HepG2 (cell line): ENCODE measurements at regions not wholly inside any gene's neighbourhood (a gene's known extent, or its start where the extent isn't known, plus 50 kb on each side); places are given as distances from the start of the nearest gene placed in this dataset.
"Not testable (repeated sequence)": the region's sequence is repeated elsewhere in the genome, so short reads cannot be mapped to it uniquely, and the experiment has no call there.

Experiments
- CEBPB ChIP-seq: IDR thresholded peaks from 2 replicates; pipeline ENCODE4 v1.6.1; 2011; ENCODE audit warnings: low read depth, low read length, improper control_type of control experiment, borderline replicate concordance
- NCOA2 ChIP-seq: sonication (generic); formaldehyde crosslinking; IDR thresholded peaks from 2 replicates; pipeline ENCODE4 v1.8.0; 2022; ENCODE audit warnings: inconsistent platforms
- POLR2AphosphoS5 ChIP-seq: IDR thresholded peaks from 2 replicates; pipeline ENCODE4 v1.6.1; 2012; ENCODE audit warnings: low read depth, low read length
- RXRA ChIP-seq: sonication (generic); formaldehyde crosslinking; IDR thresholded peaks from 2 replicates; pipeline ENCODE4 v1.5.1; 2020; ENCODE audit warnings: missing genetic modification reagents
- SNRNP70 ChIP-seq: fragments of 200-400 bp; formaldehyde crosslinking; IDR thresholded peaks from 2 replicates; pipeline ENCODE4 v1.6.1; 2017; ENCODE audit warnings: mild to moderate bottlenecking, low read depth, low read length, moderate library complexity
- ZBTB3 ChIP-seq: sonication (generic); formaldehyde crosslinking; IDR thresholded peaks from 2 replicates; pipeline ENCODE4 v1.4.0; 2020; ENCODE audit warnings: low read depth, mild to moderate bottlenecking, moderate library complexity, missing genetic modification reagents, borderline replicate concordance
- ZNF282 ChIP-seq: fragments of 450-650 bp; IDR thresholded peaks from 2 replicates; pipeline ENCODE4 v1.6.1; 2018; ENCODE audit not compliant: partially characterized antibody
- TF ChIP-seq, protein P1 (sequence below): sonication (generic); formaldehyde crosslinking; IDR thresholded peaks from 2 replicates; pipeline ENCODE4 v1.4.0; 2020; ENCODE audit warnings: missing genetic modification reagents
- TF ChIP-seq, protein P2 (sequence below): fragments of 450-650 bp; IDR thresholded peaks from 2 replicates; pipeline ENCODE4 v1.6.1; 2017; ENCODE audit warnings: mild to moderate bottlenecking
- TF ChIP-seq, protein P3 (sequence below): sonication (generic); formaldehyde crosslinking; IDR thresholded peaks from 2 replicates; pipeline ENCODE4 v1.5.0; 2020; ENCODE audit warnings: mild to moderate bottlenecking, missing genetic modification reagents, moderate library complexity

DNA sequence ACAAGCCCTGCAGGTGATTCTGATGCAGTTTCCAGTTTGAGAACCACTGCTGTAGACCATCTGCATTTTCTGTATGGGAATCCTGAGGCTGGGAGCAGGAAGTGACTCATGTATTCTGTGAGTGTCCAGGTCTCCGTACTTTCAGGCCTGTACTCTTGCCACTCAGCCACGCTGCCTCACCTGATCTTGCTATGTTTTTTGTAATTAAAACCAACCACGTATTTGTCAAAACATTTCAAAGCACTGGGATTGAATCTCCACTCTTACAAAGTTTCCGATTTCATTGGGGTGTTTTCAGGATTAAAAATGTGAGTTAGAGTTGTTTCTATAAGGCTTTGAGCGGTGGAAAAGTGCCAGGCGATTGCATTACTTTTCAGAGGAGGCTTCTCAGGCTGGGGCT, 2907.5 kb downstream of the RPIA start:
- not testable (repeated sequence) for TF ChIP-seq NCOA2 (CRISPR knock-in tag); ZBTB3 (CRISPR knock-in tag); CEBPB; POLR2AphosphoS5; RXRA (CRISPR knock-in tag); SNRNP70; ZNF282
- TF ChIP-seq, protein P1, sequence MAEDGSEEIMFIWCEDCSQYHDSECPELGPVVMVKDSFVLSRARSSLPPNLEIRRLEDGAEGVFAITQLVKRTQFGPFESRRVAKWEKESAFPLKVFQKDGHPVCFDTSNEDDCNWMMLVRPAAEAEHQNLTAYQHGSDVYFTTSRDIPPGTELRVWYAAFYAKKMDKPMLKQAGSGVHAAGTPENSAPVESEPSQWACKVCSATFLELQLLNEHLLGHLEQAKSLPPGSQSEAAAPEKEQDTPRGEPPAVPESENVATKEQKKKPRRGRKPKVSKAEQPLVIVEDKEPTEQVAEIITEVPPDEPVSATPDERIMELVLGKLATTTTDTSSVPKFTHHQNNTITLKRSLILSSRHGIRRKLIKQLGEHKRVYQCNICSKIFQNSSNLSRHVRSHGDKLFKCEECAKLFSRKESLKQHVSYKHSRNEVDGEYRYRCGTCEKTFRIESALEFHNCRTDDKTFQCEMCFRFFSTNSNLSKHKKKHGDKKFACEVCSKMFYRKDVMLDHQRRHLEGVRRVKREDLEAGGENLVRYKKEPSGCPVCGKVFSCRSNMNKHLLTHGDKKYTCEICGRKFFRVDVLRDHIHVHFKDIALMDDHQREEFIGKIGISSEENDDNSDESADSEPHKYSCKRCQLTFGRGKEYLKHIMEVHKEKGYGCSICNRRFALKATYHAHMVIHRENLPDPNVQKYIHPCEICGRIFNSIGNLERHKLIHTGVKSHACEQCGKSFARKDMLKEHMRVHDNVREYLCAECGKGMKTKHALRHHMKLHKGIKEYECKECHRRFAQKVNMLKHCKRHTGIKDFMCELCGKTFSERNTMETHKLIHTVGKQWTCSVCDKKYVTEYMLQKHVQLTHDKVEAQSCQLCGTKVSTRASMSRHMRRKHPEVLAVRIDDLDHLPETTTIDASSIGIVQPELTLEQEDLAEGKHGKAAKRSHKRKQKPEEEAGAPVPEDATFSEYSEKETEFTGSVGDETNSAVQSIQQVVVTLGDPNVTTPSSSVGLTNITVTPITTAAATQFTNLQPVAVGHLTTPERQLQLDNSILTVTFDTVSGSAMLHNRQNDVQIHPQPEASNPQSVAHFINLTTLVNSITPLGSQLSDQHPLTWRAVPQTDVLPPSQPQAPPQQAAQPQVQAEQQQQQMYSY (CRISPR knock-in tag): not testable (repeated sequence)
- TF ChIP-seq, protein P2, sequence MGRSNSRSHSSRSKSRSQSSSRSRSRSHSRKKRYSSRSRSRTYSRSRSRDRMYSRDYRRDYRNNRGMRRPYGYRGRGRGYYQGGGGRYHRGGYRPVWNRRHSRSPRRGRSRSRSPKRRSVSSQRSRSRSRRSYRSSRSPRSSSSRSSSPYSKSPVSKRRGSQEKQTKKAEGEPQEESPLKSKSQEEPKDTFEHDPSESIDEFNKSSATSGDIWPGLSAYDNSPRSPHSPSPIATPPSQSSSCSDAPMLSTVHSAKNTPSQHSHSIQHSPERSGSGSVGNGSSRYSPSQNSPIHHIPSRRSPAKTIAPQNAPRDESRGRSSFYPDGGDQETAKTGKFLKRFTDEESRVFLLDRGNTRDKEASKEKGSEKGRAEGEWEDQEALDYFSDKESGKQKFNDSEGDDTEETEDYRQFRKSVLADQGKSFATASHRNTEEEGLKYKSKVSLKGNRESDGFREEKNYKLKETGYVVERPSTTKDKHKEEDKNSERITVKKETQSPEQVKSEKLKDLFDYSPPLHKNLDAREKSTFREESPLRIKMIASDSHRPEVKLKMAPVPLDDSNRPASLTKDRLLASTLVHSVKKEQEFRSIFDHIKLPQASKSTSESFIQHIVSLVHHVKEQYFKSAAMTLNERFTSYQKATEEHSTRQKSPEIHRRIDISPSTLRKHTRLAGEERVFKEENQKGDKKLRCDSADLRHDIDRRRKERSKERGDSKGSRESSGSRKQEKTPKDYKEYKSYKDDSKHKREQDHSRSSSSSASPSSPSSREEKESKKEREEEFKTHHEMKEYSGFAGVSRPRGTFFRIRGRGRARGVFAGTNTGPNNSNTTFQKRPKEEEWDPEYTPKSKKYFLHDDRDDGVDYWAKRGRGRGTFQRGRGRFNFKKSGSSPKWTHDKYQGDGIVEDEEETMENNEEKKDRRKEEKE: not testable (repeated sequence)
- TF ChIP-seq, protein P3, sequence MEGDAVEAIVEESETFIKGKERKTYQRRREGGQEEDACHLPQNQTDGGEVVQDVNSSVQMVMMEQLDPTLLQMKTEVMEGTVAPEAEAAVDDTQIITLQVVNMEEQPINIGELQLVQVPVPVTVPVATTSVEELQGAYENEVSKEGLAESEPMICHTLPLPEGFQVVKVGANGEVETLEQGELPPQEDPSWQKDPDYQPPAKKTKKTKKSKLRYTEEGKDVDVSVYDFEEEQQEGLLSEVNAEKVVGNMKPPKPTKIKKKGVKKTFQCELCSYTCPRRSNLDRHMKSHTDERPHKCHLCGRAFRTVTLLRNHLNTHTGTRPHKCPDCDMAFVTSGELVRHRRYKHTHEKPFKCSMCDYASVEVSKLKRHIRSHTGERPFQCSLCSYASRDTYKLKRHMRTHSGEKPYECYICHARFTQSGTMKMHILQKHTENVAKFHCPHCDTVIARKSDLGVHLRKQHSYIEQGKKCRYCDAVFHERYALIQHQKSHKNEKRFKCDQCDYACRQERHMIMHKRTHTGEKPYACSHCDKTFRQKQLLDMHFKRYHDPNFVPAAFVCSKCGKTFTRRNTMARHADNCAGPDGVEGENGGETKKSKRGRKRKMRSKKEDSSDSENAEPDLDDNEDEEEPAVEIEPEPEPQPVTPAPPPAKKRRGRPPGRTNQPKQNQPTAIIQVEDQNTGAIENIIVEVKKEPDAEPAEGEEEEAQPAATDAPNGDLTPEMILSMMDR (CRISPR knock-in tag): not testable (repeated sequence)
